GM18508 (cell line): ENCODE measurements at regions not wholly inside any gene's neighbourhood (a gene's known extent, or its start where the extent isn't known, plus 50 kb on each side); places are given as distances from the start of the nearest gene placed in this dataset.
"Not testable (repeated sequence)": the region's sequence is repeated elsewhere in the genome, so short reads cannot be mapped to it uniquely, and the experiment has no call there.

ENCODE experiments used
- ATAC-seq: cut with Tn5 transposase; IDR thresholded peaks from one replicate; pipeline ENCODE4 v1.9.1; 2021; ENCODE audit warnings: moderate number of reproducible peaks; ENCODE audit not compliant: insufficient read depth, unreplicated experiment

GRCh38 chr14:44626423-44626822, 119.3 kb upstream of the FSCB start:
- ATAC-seq = no peak

DNA sequence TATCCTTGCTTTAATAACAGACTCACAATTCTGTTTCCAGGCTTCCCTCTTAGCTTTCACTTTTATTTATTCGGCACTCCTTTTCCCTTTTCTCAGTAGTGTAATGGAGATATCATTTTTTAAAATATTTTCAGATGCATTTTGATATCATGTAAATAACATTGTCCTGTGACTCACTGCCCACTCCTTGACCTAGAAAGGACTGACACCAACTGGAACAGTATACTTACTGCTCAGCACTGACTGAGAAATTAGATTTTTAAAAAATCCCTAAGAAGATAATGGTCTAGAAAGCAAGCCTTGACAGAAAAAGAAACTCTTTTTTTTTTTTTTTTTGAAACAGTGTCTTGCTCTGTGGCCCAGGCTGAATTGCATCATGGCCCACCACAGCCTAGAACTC, 118.0 kb upstream of the FSCB start:
- ATAC-seq = no peak

GRCh38 chr14:44620121-44621019, 113.3 kb upstream of the FSCB start:
- ATAC-seq = no peak

DNA sequence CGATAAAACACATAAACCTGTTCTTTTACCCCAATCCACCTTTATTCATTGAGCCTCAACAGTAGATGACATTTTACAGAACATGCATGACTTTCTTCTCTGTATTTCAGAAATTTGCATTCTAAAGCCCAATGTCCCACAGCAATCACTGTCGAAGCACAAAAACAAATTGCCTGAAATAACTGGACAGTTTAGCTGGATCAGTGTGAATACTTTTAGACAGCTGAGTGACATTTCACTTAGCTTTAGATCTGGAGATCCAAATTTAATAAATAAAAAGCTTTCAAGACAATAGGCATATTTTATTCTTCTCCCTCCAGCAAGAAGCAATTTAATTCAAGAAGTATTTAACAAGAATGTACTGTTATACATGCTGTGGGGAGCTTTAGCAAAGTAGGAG, 109.1 kb upstream of the FSCB start:
- ATAC-seq = no peak

DNA sequence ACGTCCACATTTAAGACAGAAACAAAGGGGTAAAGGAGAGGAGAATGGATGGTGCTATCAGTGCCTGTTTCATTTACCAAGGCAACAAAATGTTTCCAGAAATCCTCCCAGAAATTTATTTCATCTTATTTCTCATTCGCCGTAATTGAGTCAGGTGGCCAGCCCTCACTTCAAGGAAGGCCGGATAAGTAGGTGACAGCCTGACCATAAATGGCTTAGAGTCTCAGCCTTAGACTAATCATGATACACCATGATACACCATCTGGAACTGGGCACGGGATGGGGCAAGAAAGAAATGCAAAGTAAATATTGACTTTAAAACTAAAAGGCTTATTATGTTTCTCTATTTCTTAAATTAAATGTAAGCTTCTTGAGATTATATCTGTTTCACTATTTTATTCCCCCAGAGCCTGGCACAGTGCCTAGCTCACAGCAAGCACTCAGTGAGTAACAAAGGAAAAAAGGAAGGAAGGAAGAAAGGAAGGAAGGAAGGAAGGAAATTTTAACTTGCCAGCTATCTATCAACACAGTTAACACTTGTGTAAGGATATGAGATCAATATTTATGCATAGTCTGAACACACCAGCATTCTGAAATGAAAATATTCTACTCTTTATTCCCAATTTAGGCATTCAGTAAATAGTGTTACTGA, 106.1 kb upstream of the FSCB start:
- ATAC-seq = no peak

GRCh38 chr14:44612002-44612401, 104.9 kb upstream of the FSCB start:
- no peak for ATAC-seq

DNA sequence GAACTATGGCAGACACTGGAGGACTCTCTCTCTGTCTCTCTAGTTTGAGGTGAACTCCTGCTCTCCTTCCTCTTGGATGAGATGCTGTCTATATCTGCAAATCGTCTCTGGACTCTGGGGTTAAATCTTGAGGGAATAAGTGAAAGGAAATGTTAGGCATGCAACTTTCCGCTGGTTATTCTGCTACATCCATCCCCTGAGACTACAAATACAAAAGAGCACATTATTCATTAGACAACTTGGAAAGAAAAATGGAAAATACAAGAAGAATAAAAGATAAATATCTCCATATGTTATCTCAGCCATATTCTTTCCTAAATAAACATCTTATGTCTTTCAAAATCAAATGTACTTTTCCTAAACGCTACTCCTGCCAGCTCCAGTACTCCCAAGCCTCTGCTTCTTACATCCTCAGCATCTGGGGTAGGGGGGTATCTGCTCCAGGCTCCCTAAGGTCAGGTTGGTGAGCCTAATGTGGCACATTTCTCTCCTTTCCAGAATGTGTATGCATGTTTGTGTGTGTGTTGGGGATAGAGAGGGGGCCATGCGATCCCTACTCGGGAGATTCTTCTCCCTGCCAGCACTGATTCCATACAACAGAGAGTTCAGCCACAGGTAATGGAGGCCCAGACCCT, 102.9 kb upstream of the FSCB start:
- ATAC-seq = no peak

DNA sequence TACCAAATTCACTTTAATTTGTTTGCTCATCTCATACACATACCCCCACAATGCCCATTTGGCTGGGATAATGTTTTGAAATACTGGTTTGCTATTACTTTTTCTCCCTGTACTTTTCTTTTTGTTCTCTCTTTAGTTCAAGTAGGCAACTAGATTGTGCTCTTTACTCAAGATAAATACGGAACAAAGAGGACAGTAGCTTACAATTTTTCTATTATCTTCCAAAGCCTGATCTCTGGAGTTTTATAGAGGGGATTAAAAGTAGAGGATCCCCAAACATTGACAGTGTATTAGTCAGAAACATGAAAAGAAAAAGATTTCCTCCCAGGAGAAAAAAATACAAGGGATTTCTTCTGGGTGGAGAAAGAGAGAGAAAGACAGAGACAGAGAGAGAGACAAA, 102.1 kb upstream of the FSCB start:
- no peak for ATAC-seq

DNA sequence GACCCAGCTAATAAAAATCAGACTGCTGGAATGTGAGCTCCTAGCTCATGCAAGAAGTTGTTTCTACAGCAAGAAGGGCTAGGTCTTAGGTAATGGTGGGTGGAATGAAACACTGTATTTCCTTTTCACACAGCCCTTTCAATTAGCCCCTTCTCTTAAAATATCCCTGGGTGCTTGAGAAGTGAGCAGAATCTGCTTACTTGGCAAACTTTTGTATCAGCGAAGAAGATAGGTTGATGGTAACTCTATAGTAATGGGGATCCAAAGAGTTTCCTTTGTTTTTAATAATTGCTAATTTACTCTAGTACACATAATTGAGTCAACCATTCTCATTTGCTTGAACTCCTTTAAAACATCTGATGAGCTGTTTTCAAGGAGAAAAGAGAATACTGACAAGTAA, 100.6 kb upstream of the FSCB start:
- no peak for ATAC-seq

DNA sequence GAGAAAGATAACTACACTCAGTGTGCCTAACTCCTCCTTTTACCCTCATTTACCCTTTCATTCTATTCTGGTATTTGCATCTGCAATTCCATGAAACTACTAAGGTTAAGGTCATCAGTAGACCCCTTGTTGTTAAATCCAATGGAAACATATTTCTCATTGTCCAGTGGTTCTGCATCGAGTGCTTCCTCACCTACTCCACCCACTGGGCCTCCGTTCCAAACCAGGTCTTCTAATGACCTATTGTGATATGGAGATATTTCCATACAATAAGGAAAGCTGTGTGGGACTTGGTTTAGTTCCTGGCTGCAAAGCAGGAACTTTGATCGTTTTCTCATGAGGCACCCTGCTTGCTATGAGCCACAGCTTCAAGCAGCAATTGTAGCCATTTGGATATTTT, 99.5 kb upstream of the FSCB start:
- ATAC-seq = no peak

GRCh38 chr14:44601266-44601665, 94.2 kb upstream of the FSCB start:
- not testable (repeated sequence) for ATAC-seq

- ATAC-seq = no peak
These were observed 82.1 kb upstream of the FSCB start for GRCh38 chr14:44589180-44589579.

GRCh38 chr14:44586910-44587309, 79.8 kb upstream of the FSCB start:
- ATAC-seq = no peak

GRCh38 chr14:44576356-44576755, 69.3 kb upstream of the FSCB start:
- no peak for ATAC-seq

- ATAC-seq = no peak
These were observed 60.9 kb upstream of the FSCB start for GRCh38 chr14:44567997-44568396.

DNA sequence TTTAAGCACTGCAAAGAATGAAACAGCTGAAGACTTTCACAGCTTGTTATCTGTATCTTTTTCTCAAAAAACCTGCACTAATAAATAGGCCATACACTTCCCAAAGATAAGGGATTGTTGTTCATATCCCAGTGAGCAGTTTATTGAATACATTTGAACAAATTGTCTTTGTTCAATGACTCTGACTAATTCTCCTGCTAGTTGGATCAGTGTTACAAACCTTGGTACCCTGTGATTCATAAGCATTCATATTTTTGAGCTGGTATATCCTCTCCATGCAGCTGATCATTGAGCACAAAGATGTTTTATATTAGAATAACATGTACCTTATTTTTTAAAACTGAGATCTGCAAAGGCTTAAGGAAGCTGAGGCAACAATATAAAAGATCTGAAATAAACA, 58.9 kb upstream of the FSCB start:
- no peak for ATAC-seq

DNA sequence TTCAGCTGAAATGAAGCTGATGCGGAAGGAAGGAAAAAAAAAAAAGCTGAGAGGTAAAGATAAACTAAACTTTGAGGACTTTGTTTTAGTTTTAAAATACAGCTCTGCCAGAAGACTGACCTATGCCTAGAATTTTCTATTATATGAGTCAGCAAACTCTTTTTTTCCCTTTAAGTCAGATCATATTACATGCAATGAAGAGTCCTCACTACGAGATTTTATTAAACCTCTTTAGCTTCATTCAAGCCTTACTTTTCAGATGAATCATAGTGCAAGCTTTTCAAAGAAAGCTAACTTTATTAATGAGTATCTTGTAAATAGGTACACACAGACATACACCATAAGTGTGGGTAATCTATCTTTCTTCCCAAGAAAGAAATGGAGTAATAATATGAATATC, 57.8 kb upstream of the FSCB start:
- ATAC-seq = no peak
